ENCODE measurements at regions not wholly inside any gene's neighbourhood (a gene's known extent, or its start where the extent isn't known, plus 50 kb on each side); places are given as distances from the start of the nearest gene placed in this dataset.

DNA sequence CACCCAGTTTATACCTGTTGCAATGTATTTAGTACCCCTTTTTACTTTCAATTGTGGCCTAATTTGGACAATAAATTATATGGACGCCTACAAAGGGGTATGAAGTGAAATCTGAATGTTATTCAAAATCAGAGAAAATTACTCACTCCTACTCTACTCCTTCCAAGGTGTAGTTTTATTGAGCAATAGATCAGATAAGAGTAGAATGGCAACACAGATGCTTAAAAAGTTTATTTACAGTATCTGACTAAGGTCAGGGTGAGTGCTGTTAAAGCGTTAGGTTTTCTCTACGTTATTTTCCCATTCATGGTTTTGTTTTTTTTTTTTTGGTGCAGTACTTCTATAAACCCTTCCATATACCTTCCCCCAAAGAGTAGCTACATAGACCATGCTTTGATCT lies 805.6 kb downstream of the KCNA4 start:
- TF ChIP-seq USF1 (IDR thresholded peaks at IDR 0.05) (no peak), ZBTB7A (IDR thresholded peaks at IDR 0.05; ENCODE audit: low read depth) (no peak), NFIC (IDR thresholded peaks at IDR 0.05) (no peak), EGR1 (IDR thresholded peaks at IDR 0.05) (no peak), FOXM1 (IDR thresholded peaks at IDR 0.05; ENCODE audit: borderline replicate concordance, low read depth) (no peak), TAF1 (IDR thresholded peaks at IDR 0.05; ENCODE audit: low read depth) (no peak), RAD21 (IDR thresholded peaks at IDR 0.05; ENCODE audit: low read depth) (no peak), TEAD4 (IDR thresholded peaks at IDR 0.05) (no peak)

DNA sequence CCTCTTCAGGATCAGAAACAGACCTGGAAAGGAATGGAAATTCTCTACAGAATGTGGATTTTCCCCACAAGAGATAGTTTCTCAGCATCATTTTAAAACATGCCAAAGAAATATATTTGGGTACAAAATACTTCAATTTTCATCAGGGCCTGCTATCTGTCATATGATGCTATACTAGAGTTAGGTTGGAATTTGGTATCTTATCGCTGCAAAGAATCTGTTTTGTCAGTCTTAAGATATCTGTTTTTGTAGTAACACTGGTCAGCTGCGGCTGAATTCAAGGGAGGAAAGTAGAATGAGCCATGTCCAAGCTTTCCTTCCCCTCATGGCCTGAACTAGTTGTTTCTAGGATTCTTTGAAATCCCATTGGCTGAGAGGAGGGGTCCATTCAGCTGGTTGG lies 806.4 kb downstream of the KCNA4 start:
- TF ChIP-seq NFIC (IDR thresholded peaks at IDR 0.05), result no peak
- TF ChIP-seq RAD21 (IDR thresholded peaks at IDR 0.05; ENCODE audit: low read depth), result no peak
- no peak for TF ChIP-seq EGR1 (IDR thresholded peaks at IDR 0.05)
- TF ChIP-seq CREB1 (IDR thresholded peaks at IDR 0.05; ENCODE audit: low read depth), result no peak
- no peak for TF ChIP-seq TAF1 (IDR thresholded peaks at IDR 0.05; ENCODE audit: low read depth)
- no peak for TF ChIP-seq TEAD4 (IDR thresholded peaks at IDR 0.05)
- TF ChIP-seq USF1 (IDR thresholded peaks at IDR 0.05), result no peak

- TF ChIP-seq ZBTB7A (IDR thresholded peaks at IDR 0.05; ENCODE audit: low read depth), result no peak
- TF ChIP-seq TEAD4 (IDR thresholded peaks at IDR 0.05), result no peak
- no peak for TF ChIP-seq YY1 (IDR thresholded peaks at IDR 0.05; ENCODE audit: low read depth)
- TF ChIP-seq CREB1 (IDR thresholded peaks at IDR 0.05; ENCODE audit: low read depth), result no peak
- no peak for TF ChIP-seq EP300 (IDR thresholded peaks at IDR 0.05; ENCODE audit: borderline replicate concordance)
Observed at GRCh38 chr11:29208117-29208516, 808.7 kb downstream of the KCNA4 start.

DNA sequence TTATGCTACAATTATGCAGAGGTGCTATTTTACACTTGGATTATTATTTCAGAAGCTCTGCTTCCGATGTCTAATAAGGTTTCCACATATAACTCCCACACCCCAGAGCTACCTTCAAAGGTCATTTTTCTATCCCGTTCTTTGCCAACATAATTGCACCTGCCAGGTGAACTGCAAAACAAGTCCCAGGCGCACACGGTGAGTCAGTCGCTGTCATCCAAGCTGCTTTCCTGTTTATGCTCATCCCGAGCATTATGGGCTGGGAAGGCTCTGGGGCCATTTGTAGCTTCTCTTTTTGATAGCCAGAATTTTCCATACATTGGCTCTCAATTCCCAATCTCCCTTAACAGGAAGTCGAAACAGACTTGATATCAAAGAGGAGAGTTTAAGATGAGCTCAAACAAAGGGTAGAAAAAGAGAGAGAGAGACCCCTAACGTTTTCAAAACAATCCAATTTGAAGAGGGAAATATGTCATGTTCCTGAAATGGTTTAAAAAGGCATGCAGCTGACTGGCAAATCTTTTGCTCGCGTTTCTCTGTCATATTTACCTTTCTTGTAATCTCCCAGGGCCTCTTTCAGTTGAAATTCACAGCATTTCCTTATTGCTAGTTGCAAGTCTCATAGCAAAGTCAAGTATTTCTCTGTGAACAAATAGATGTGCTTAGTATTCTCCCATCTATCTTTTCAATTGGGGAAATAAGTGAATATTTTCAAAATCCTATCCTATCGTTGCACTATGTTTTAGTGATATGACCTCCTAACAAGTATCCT lies 815.9 kb downstream of the KCNA4 start:
- TF ChIP-seq CEBPB (IDR thresholded peaks at IDR 0.05), result no peak
- TF ChIP-seq TAF1 (IDR thresholded peaks at IDR 0.05; ENCODE audit: low read depth), result no peak
- TF ChIP-seq YY1 (IDR thresholded peaks at IDR 0.05; ENCODE audit: low read depth), result no peak
- no peak for TF ChIP-seq TCF12 (IDR thresholded peaks at IDR 0.05; ENCODE audit: low read depth)
- TF ChIP-seq CREB1 (IDR thresholded peaks at IDR 0.05; ENCODE audit: low read depth), result no peak
- TF ChIP-seq USF1 (IDR thresholded peaks at IDR 0.05), result no peak
- no peak for TF ChIP-seq RAD21 (IDR thresholded peaks at IDR 0.05; ENCODE audit: low read depth)
- TF ChIP-seq, protein P1, sequence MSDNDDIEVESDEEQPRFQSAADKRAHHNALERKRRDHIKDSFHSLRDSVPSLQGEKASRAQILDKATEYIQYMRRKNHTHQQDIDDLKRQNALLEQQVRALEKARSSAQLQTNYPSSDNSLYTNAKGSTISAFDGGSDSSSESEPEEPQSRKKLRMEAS (IDR thresholded peaks at IDR 0.05), result no peak
- TF ChIP-seq, protein P2, sequence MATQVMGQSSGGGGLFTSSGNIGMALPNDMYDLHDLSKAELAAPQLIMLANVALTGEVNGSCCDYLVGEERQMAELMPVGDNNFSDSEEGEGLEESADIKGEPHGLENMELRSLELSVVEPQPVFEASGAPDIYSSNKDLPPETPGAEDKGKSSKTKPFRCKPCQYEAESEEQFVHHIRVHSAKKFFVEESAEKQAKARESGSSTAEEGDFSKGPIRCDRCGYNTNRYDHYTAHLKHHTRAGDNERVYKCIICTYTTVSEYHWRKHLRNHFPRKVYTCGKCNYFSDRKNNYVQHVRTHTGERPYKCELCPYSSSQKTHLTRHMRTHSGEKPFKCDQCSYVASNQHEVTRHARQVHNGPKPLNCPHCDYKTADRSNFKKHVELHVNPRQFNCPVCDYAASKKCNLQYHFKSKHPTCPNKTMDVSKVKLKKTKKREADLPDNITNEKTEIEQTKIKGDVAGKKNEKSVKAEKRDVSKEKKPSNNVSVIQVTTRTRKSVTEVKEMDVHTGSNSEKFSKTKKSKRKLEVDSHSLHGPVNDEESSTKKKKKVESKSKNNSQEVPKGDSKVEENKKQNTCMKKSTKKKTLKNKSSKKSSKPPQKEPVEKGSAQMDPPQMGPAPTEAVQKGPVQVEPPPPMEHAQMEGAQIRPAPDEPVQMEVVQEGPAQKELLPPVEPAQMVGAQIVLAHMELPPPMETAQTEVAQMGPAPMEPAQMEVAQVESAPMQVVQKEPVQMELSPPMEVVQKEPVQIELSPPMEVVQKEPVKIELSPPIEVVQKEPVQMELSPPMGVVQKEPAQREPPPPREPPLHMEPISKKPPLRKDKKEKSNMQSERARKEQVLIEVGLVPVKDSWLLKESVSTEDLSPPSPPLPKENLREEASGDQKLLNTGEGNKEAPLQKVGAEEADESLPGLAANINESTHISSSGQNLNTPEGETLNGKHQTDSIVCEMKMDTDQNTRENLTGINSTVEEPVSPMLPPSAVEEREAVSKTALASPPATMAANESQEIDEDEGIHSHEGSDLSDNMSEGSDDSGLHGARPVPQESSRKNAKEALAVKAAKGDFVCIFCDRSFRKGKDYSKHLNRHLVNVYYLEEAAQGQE (IDR thresholded peaks at IDR 0.05; ENCODE audit: low read depth), result no peak
- no peak for TF ChIP-seq ZBTB7A (IDR thresholded peaks at IDR 0.05; ENCODE audit: low read depth)
- TF ChIP-seq EGR1 (IDR thresholded peaks at IDR 0.05), result no peak
- TF ChIP-seq EP300 (IDR thresholded peaks at IDR 0.05; ENCODE audit: borderline replicate concordance), result no peak
- no peak for TF ChIP-seq FOXM1 (IDR thresholded peaks at IDR 0.05; ENCODE audit: borderline replicate concordance, low read depth)
- no peak for TF ChIP-seq TEAD4 (IDR thresholded peaks at IDR 0.05)
- no peak for TF ChIP-seq NFIC (IDR thresholded peaks at IDR 0.05)

DNA sequence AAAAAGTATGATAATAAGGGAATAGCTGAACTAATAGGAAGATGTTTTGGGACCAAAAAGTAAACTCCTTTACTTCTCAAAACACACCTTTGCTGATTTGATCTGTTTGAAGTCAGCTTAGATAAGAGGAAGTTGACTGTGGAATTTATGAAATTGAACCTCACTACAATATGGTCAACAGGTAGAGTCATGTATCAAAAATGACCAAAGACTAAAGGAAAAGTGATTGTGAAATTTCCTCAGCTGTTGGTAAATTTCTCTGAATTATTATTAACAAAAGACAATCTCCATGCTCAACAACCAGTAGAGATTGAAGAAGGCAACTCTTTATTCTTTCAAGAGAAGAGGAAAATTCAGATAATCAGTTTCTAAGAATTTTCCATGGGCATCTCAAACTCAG lies 826.5 kb downstream of the KCNA4 start:
- TF ChIP-seq CREB1 (IDR thresholded peaks at IDR 0.05; ENCODE audit: low read depth), result no peak
- no peak for TF ChIP-seq TCF12 (IDR thresholded peaks at IDR 0.05; ENCODE audit: low read depth)
- no peak for TF ChIP-seq USF1 (IDR thresholded peaks at IDR 0.05)
- TF ChIP-seq RAD21 (IDR thresholded peaks at IDR 0.05; ENCODE audit: low read depth), result no peak
- TF ChIP-seq, protein P2 (IDR thresholded peaks at IDR 0.05; ENCODE audit: low read depth), result no peak
- TF ChIP-seq YY1 (IDR thresholded peaks at IDR 0.05; ENCODE audit: low read depth), result no peak
- TF ChIP-seq NFIC (IDR thresholded peaks at IDR 0.05), result no peak
- no peak for TF ChIP-seq FOXM1 (IDR thresholded peaks at IDR 0.05; ENCODE audit: borderline replicate concordance, low read depth)
- no peak for TF ChIP-seq EP300 (IDR thresholded peaks at IDR 0.05; ENCODE audit: borderline replicate concordance)
- TF ChIP-seq TAF1 (IDR thresholded peaks at IDR 0.05; ENCODE audit: low read depth), result no peak
- TF ChIP-seq, protein P1 (IDR thresholded peaks at IDR 0.05), result no peak

Measured in Ishikawa (cell line).